GM18507 (cell line): ENCODE measurements at regions not wholly inside any gene's neighbourhood (a gene's known extent, or its start where the extent isn't known, plus 50 kb on each side); places are given as distances from the start of the nearest gene placed in this dataset.

Experiments
- DNase-seq: peaks from one replicate; pipeline ENCODE4 v3.0.0; 2011; ENCODE audit warnings: low read depth; ENCODE audit not compliant: insufficient read length; ENCODE audit errors: extremely low spot score
- FAIRE-seq: peaks from 2 replicates; lab custom pipeline; 2011; peaks lifted over from hg19 to GRCh38; lab: Jason Lieb, UNC

- FAIRE-seq (no peak), DNase-seq (no peak)
These were observed 90.2 kb upstream of the NCK2 start for GRCh38 chr2:105654474-105655004.

GRCh38 chr2:105653302-105653701 lies 91.4 kb upstream of the NCK2 start:
- no peak for FAIRE-seq
- DNase-seq, result no peak

GRCh38 chr2:105652014-105652796 lies 92.5 kb upstream of the NCK2 start:
- DNase-seq, result no peak
- no peak for FAIRE-seq

GRCh38 chr2:105649534-105649933 lies 95.2 kb upstream of the NCK2 start:
- DNase-seq (no peak), FAIRE-seq (no peak)

GRCh38 chr2:105647731-105648130 lies 97.0 kb upstream of the NCK2 start:
- FAIRE-seq, result no peak

GRCh38 chr2:105646774-105647076 lies 98.0 kb upstream of the NCK2 start:
- FAIRE-seq (no peak), DNase-seq (no peak)

More at GRCh38 chr2:105647731-105648130, 97.0 kb upstream of the NCK2 start:
- DNase-seq, result no peak

GRCh38 chr2:105645938-105646773 lies 98.6 kb upstream of the NCK2 start:
- FAIRE-seq, result no peak

GRCh38 chr2:105645031-105645937 lies 99.4 kb upstream of the NCK2 start:
- FAIRE-seq, result no peak
- DNase-seq, result no peak

More at GRCh38 chr2:105645938-105646773, 98.6 kb upstream of the NCK2 start:
- no peak for DNase-seq

GRCh38 chr2:105644174-105644980 lies 100.3 kb upstream of the NCK2 start:
- FAIRE-seq (no peak), DNase-seq (no peak)

- no peak for DNase-seq
- no peak for FAIRE-seq
These were observed 101.1 kb upstream of the NCK2 start for GRCh38 chr2:105643405-105644173.

- no peak for FAIRE-seq
These were observed 103.3 kb upstream of the NCK2 start for GRCh38 chr2:105641389-105641811.

GRCh38 chr2:105640246-105640645 lies 104.5 kb upstream of the NCK2 start:
- DNase-seq (no peak), FAIRE-seq (no peak)

More at GRCh38 chr2:105641389-105641811, 103.3 kb upstream of the NCK2 start:
- DNase-seq, result no peak

GRCh38 chr2:105636109-105636740 lies 108.5 kb upstream of the NCK2 start:
- DNase-seq (no peak), FAIRE-seq (no peak)

GRCh38 chr2:105635564-105635963 lies 109.1 kb upstream of the NCK2 start:
- no peak for DNase-seq
- FAIRE-seq, result no peak

- no peak for DNase-seq
- FAIRE-seq, result no peak
These were observed 110.5 kb upstream of the NCK2 start for GRCh38 chr2:105634198-105634597.

GRCh38 chr2:105631922-105632321 lies 112.8 kb upstream of the NCK2 start:
- FAIRE-seq, result no peak

GRCh38 chr2:105631011-105631410 lies 113.7 kb upstream of the NCK2 start:
- no peak for DNase-seq
- FAIRE-seq, result no peak

More at GRCh38 chr2:105631922-105632321, 112.8 kb upstream of the NCK2 start:
- DNase-seq, result no peak

GRCh38 chr2:105629634-105630033 lies 115.1 kb upstream of the NCK2 start:
- DNase-seq (no peak), FAIRE-seq (no peak)
